ENCODE measurements at regions not wholly inside any gene's neighbourhood (a gene's known extent, or its start where the extent isn't known, plus 50 kb on each side); places are given as distances from the start of the nearest gene placed in this dataset.

DNA sequence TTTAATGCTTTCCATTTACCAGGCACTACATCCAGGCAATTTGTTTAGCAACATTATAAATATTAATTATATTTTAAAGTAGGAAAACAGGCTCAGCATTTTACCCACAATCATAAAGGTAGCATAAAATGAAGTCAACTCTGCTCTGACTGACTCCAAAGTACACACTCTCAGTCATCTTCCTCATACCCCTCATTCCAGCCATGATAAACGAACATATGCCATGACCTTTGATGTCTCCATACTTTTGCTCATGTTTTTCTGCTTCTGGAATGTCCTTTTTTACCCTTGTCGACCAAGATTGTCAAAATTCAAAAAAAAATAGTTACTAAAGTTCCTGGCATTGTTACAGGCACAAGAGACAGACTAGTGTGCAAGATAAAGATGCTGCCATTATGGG is 77.7 kb upstream of the SOX6 start:
- DNase-seq (ENCODE audit: low spot score), result no peak
- Histone ChIP-seq H3K9me3 (ENCODE audit: control insufficient read depth in 4 of 4, low read length in 3 of 4) (peaks cover 0 to 12% (median 4%) of the 10 kb centered on the region in 4 donors), H3K27ac (ENCODE audit: low read depth in 1 of 2, low read length in 2 of 2) (no peak overlapping the region), H3K4me1 (ENCODE audit: control insufficient read depth in 4 of 4, insufficient read depth in 4 of 4, low read length in 3 of 4) (no peaks in the 10 kb centered on the region), H3K4me3 (ENCODE audit: low read depth in 1 of 3, low read length in 3 of 3) (no peak overlapping the region), H3K9ac (ENCODE audit: low read depth in 1 of 2, low read length in 2 of 2) (no peak overlapping the region), H3K27me3 (ENCODE audit: control insufficient read depth in 4 of 4, insufficient read depth in 4 of 4, low read length in 3 of 4) (no peaks in the 10 kb centered on the region), H3K36me3 (ENCODE audit: control insufficient read depth in 4 of 4, insufficient read depth in 3 of 4, low read depth in 1 of 4, low read length in 3 of 4) (no peaks in the 10 kb centered on the region)
- no peak for TF ChIP-seq TAF1 (conservative IDR thresholded peaks at IDR 0.05)
- no peak for TF ChIP-seq EGR1 (IDR thresholded peaks at IDR 0.05; ENCODE audit: low read depth in 2 of 2)
- TF ChIP-seq, protein P1, sequence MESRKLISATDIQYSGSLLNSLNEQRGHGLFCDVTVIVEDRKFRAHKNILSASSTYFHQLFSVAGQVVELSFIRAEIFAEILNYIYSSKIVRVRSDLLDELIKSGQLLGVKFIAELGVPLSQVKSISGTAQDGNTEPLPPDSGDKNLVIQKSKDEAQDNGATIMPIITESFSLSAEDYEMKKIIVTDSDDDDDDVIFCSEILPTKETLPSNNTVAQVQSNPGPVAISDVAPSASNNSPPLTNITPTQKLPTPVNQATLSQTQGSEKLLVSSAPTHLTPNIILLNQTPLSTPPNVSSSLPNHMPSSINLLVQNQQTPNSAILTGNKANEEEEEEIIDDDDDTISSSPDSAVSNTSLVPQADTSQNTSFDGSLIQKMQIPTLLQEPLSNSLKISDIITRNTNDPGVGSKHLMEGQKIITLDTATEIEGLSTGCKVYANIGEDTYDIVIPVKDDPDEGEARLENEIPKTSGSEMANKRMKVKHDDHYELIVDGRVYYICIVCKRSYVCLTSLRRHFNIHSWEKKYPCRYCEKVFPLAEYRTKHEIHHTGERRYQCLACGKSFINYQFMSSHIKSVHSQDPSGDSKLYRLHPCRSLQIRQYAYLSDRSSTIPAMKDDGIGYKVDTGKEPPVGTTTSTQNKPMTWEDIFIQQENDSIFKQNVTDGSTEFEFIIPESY (IDR thresholded peaks at IDR 0.05), result no peak
- TF ChIP-seq, protein P2, sequence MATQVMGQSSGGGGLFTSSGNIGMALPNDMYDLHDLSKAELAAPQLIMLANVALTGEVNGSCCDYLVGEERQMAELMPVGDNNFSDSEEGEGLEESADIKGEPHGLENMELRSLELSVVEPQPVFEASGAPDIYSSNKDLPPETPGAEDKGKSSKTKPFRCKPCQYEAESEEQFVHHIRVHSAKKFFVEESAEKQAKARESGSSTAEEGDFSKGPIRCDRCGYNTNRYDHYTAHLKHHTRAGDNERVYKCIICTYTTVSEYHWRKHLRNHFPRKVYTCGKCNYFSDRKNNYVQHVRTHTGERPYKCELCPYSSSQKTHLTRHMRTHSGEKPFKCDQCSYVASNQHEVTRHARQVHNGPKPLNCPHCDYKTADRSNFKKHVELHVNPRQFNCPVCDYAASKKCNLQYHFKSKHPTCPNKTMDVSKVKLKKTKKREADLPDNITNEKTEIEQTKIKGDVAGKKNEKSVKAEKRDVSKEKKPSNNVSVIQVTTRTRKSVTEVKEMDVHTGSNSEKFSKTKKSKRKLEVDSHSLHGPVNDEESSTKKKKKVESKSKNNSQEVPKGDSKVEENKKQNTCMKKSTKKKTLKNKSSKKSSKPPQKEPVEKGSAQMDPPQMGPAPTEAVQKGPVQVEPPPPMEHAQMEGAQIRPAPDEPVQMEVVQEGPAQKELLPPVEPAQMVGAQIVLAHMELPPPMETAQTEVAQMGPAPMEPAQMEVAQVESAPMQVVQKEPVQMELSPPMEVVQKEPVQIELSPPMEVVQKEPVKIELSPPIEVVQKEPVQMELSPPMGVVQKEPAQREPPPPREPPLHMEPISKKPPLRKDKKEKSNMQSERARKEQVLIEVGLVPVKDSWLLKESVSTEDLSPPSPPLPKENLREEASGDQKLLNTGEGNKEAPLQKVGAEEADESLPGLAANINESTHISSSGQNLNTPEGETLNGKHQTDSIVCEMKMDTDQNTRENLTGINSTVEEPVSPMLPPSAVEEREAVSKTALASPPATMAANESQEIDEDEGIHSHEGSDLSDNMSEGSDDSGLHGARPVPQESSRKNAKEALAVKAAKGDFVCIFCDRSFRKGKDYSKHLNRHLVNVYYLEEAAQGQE (IDR thresholded peaks at IDR 0.05), result no peak
- no peak for TF ChIP-seq YY1 (IDR thresholded peaks at IDR 0.05)
- no peak for TF ChIP-seq GABPA (IDR thresholded peaks at IDR 0.05 in 1 of 2, conservative IDR thresholded peaks at IDR 0.05 in 1 of 2)
- TF ChIP-seq RXRA (IDR thresholded peaks at IDR 0.05), result no peak
- no peak for TF ChIP-seq HNF4G (IDR thresholded peaks at IDR 0.05)
- TF ChIP-seq, protein P3, sequence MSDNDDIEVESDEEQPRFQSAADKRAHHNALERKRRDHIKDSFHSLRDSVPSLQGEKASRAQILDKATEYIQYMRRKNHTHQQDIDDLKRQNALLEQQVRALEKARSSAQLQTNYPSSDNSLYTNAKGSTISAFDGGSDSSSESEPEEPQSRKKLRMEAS (IDR thresholded peaks at IDR 0.05), result no peak
- no peak for TF ChIP-seq NR2F2 (IDR thresholded peaks at IDR 0.05)
- no peak for TF ChIP-seq JUND (IDR thresholded peaks at IDR 0.05)
- TF ChIP-seq, protein P4, sequence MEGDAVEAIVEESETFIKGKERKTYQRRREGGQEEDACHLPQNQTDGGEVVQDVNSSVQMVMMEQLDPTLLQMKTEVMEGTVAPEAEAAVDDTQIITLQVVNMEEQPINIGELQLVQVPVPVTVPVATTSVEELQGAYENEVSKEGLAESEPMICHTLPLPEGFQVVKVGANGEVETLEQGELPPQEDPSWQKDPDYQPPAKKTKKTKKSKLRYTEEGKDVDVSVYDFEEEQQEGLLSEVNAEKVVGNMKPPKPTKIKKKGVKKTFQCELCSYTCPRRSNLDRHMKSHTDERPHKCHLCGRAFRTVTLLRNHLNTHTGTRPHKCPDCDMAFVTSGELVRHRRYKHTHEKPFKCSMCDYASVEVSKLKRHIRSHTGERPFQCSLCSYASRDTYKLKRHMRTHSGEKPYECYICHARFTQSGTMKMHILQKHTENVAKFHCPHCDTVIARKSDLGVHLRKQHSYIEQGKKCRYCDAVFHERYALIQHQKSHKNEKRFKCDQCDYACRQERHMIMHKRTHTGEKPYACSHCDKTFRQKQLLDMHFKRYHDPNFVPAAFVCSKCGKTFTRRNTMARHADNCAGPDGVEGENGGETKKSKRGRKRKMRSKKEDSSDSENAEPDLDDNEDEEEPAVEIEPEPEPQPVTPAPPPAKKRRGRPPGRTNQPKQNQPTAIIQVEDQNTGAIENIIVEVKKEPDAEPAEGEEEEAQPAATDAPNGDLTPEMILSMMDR (IDR thresholded peaks at IDR 0.05; ENCODE audit: low read depth, low read length, missing input control), result no peak
- 39% methylated on average over 2 of the region's 2 CpGs for WGBS

DNA sequence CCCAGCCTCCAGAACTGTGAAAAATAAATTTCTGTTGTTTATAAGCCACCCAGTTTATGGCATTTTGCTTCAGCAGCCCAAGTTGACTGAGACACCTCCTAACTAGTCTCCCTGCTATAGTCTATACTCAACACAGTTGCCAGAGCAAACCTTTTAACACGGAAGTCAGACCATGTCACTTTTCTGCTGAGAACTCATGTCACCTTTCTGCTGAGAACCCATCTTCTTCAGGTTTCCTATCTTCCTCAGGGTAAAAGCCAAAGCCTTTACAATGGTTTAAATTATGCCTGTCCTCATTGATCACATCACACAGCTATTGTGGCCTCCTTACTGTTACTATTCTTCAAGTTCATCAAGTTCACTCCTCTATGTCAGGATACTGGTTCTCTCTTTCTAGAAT is 74.3 kb upstream of the SOX6 start:
- Histone ChIP-seq H3K36me3 (ENCODE audit: control insufficient read depth in 4 of 4, insufficient read depth in 3 of 4, low read depth in 1 of 4, low read length in 3 of 4) (no peaks in the 10 kb centered on the region), H3K4me1 (ENCODE audit: control insufficient read depth in 4 of 4, insufficient read depth in 4 of 4, low read length in 3 of 4) (no peaks in the 10 kb centered on the region), H3K9me3 (ENCODE audit: control insufficient read depth in 4 of 4, low read length in 3 of 4) (peaks cover 0 to 14% (median 4%) of the 10 kb centered on the region in 4 donors), H3K27me3 (ENCODE audit: control insufficient read depth in 4 of 4, insufficient read depth in 4 of 4, low read length in 3 of 4) (no peaks in the 10 kb centered on the region), H3K4me3 (ENCODE audit: low read depth in 1 of 3, low read length in 3 of 3) (no peak overlapping the region), H3K27ac (ENCODE audit: low read depth in 1 of 2, low read length in 2 of 2) (no peak overlapping the region), H3K9ac (ENCODE audit: low read depth in 1 of 2, low read length in 2 of 2) (no peak overlapping the region)
- TF ChIP-seq GABPA (IDR thresholded peaks at IDR 0.05 in 1 of 2, conservative IDR thresholded peaks at IDR 0.05 in 1 of 2), result no peak
- no peak for TF ChIP-seq FOXA2 (IDR thresholded peaks at IDR 0.05)
- no peak for DNase-seq (ENCODE audit: low spot score)
- WGBS, result 98% methylated on average over 1 of the region's 1 CpG
